Loucy (cell line): ENCODE measurements at regions not wholly inside any gene's neighbourhood (a gene's known extent, or its start where the extent isn't known, plus 50 kb on each side); places are given as distances from the start of the nearest gene placed in this dataset.

Experiments used
- H2AFZ ChIP-seq: fragments of 200-600 bp; sonication (generic); 2 replicates; pipeline ENCODE4 v1.6.0; 2016; ENCODE audit warnings: antibody characterized with exemption, mild to moderate bottlenecking, low read length, moderate library complexity
- H3F3A ChIP-seq: fragments of 200-600 bp; 2 replicates; pipeline ENCODE4 v1.6.0; 2016; ENCODE audit warnings: antibody characterized with exemption, low read depth, mild to moderate bottlenecking
- H3K27me3 ChIP-seq: fragments of 200-600 bp; sonication (generic); 2 replicates; pipeline ENCODE4 v1.6.1; 2014; ENCODE audit warnings: low read length, mild to moderate bottlenecking; ENCODE audit not compliant: insufficient read depth, poor library complexity, severe bottlenecking
- H3K36me3 ChIP-seq: fragments of 200-600 bp; sonication (generic); 2 replicates; pipeline ENCODE4 v1.6.1; 2016; ENCODE audit warnings: low read length; ENCODE audit not compliant: insufficient read depth
- H3K4me1 ChIP-seq: fragments of 200-600 bp; sonication (generic); 2 replicates; pipeline ENCODE4 v1.5.1; 2014; ENCODE audit warnings: low read length, mild to moderate bottlenecking; ENCODE audit not compliant: insufficient read depth, poor library complexity, severe bottlenecking
- H3K4me2 ChIP-seq: fragments of 200-600 bp; sonication (generic); 2 replicates; pipeline ENCODE4 v1.6.0; 2014; ENCODE audit warnings: antibody characterized with exemption, low read length, low read depth, mild to moderate bottlenecking; ENCODE audit not compliant: poor library complexity, severe bottlenecking
- H3K4me3 ChIP-seq: fragments of 200-600 bp; sonication (generic); 2 replicates; pipeline ENCODE4 v1.5.1; 2014; ENCODE audit warnings: low read length, mild to moderate bottlenecking, mixed read lengths; ENCODE audit not compliant: poor library complexity, severe bottlenecking
- H3K79me2 ChIP-seq: fragments of 200-600 bp; sonication (generic); 2 replicates; pipeline ENCODE4 v1.6.1; 2014; ENCODE audit warnings: low read length; ENCODE audit not compliant: insufficient read depth
- H3K9ac ChIP-seq: fragments of 200-600 bp; sonication (generic); 2 replicates; pipeline ENCODE4 v1.6.0; 2014; ENCODE audit warnings: mild to moderate bottlenecking, low read depth, low read length, moderate library complexity; ENCODE audit not compliant: poor library complexity, severe bottlenecking
- H3K9me2 ChIP-seq: fragments of 200-600 bp; sonication (generic); replicated peaks from 2 replicates; pipeline ENCODE4 v1.6.1; 2016; ENCODE audit warnings: low read depth, low read length, mixed read lengths
- H3K9me3 ChIP-seq: fragments of 200-600 bp; sonication (generic); 2 replicates; pipeline ENCODE4 v1.6.1; 2014; ENCODE audit warnings: mild to moderate bottlenecking, antibody characterized with exemption, low read length, low read depth; ENCODE audit not compliant: insufficient read depth
- H4K20me1 ChIP-seq: fragments of 200-600 bp; sonication (generic); 2 replicates; pipeline ENCODE4 v1.6.0; 2014; ENCODE audit warnings: antibody characterized with exemption, low read length, mild to moderate bottlenecking; ENCODE audit not compliant: insufficient read depth, poor library complexity, severe bottlenecking
- CTCF ChIP-seq: fragments of 200-600 bp; sonication (generic); conservative IDR thresholded peaks from 2 replicates; pipeline ENCODE4 v1.5.1; 2014; ENCODE audit warnings: mild to moderate bottlenecking, antibody characterized with exemption, low read length
- EZH2phosphoT487 ChIP-seq: fragments of 200-600 bp; IDR thresholded peaks from 2 replicates; pipeline ENCODE4 v1.6.1; 2018; ENCODE audit warnings: antibody characterized with exemption, mild to moderate bottlenecking, moderate library complexity, borderline replicate concordance

GRCh38 chr1:198948895-198949659, 310.2 kb downstream of the PTPRC start:
- no peak for TF ChIP-seq EZH2phosphoT487
- TF ChIP-seq CTCF: no peak
- Histone ChIP-seq H3K4me2 (no peak overlapping the region), H2AFZ (no peak overlapping the region), H4K20me1 (no peaks in the 10 kb centered on the region), H3K9me3 (no peaks in the 10 kb centered on the region), H3K9ac (no peak overlapping the region), H3F3A (no peaks in the 10 kb centered on the region), H3K9me2 (no peaks in the 10 kb centered on the region), H3K27me3 (no peaks in the 10 kb centered on the region), H3K36me3 (no peaks in the 10 kb centered on the region), H3K79me2 (no peaks in the 10 kb centered on the region), H3K4me3 (no peak overlapping the region), H3K4me1 (peaks cover 10% of the 10 kb centered on the region)

GRCh38 chr1:198950036-198950435, 311.2 kb downstream of the PTPRC start:
- TF ChIP-seq CTCF (no peak), EZH2phosphoT487 (no peak)
- Histone ChIP-seq H2AFZ (no peak overlapping the region), H3K27me3 (no peaks in the 10 kb centered on the region), H3F3A (no peaks in the 10 kb centered on the region), H3K79me2 (no peaks in the 10 kb centered on the region), H3K9me3 (peaks cover 4% of the 10 kb centered on the region; the same call in 1 of the 2 replicates), H4K20me1 (no peaks in the 10 kb centered on the region), H3K36me3 (no peaks in the 10 kb centered on the region), H3K4me2 (no peak overlapping the region), H3K4me1 (peaks cover 10% of the 10 kb centered on the region), H3K9me2 (no peaks in the 10 kb centered on the region), H3K4me3 (no peak overlapping the region), H3K9ac (no peak overlapping the region)

- H3K27me3 ChIP-seq: no peaks in the 10 kb centered on the region
- H3K9ac ChIP-seq: no peak overlapping the region
- peaks cover 10% of the 10 kb centered on the region for H3K9me3 ChIP-seq
- peaks cover 34% of the 10 kb centered on the region for H3K4me1 ChIP-seq
- H4K20me1 ChIP-seq: no peaks in the 10 kb centered on the region
- TF ChIP-seq CTCF: no peak
- no peak for TF ChIP-seq EZH2phosphoT487
- no peaks in the 10 kb centered on the region for H3K36me3 ChIP-seq
- H2AFZ ChIP-seq: no peak overlapping the region
- no peak overlapping the region for H3K4me3 ChIP-seq
- H3K4me2 ChIP-seq: no peak overlapping the region
- no peaks in the 10 kb centered on the region for H3K79me2 ChIP-seq
- peaks cover 14% of the 10 kb centered on the region for H3F3A ChIP-seq
- H3K9me2 ChIP-seq: no peaks in the 10 kb centered on the region
Observed at GRCh38 chr1:198955085-198955484, 316.2 kb downstream of the PTPRC start.
